ENCODE measurements at regions not wholly inside any gene's neighbourhood (a gene's known extent, or its start where the extent isn't known, plus 50 kb on each side); places are given as distances from the start of the nearest gene placed in this dataset.

GRCh38 chr14:76958020-76958979 is 70.2 kb downstream of the IRF2BPL start:
- Histone ChIP-seq H3K9me3 (ENCODE audit: control extremely low read depth in 1 of 3, control insufficient read depth in 2 of 3, insufficient read depth in 1 of 3, low read length in 2 of 3) (no peaks in the 10 kb centered on the region), H3K4me2 (replicated peaks; ENCODE audit: low read depth, low read length, poor library complexity, severe bottlenecking) (peak overlapping the region; percentile 77)
- intact Hi-C loops (cut with micrococcal nuclease): no loop called here

More at GRCh38 chr14:76958020-76958979, 70.2 kb downstream of the IRF2BPL start:
- Histone ChIP-seq H3K4me3 (ENCODE audit: control extremely low read depth in 1 of 5, extremely low read depth in 1 of 5, insufficient read depth in 1 of 5, low read depth in 2 of 5, low read length in 4 of 5) (no peak overlapping the region), H3K36me3 (replicated peaks in 1 of 2; ENCODE audit: control extremely low read depth in 1 of 2, control insufficient read depth in 1 of 2, extremely low read depth in 1 of 2, insufficient read depth in 2 of 2, low read length in 1 of 2) (no peaks in the 10 kb centered on the region), H3K79me2 (ENCODE audit: control insufficient read depth, insufficient read depth, low read length) (peaks cover 3% of the 10 kb centered on the region), H2AFZ (ENCODE audit: insufficient read depth, low read depth, low read length, poor library complexity, severe bottlenecking) (no peak overlapping the region), H3K27ac (ENCODE audit: low read length in 2 of 2) (peak overlapping the region in 1 of 2 donors; percentile 94), H3K4me1 (ENCODE audit: control insufficient read depth in 2 of 2, insufficient read depth in 2 of 2, low read length in 2 of 2) (peaks cover 61 to 87% of the 10 kb centered on the region in 2 donors), H3K27me3 (replicated peaks in 1 of 4; ENCODE audit: control extremely low read depth in 1 of 4, control insufficient read depth in 3 of 4, insufficient read depth in 4 of 4, low read length in 3 of 4) (no peaks in the 10 kb centered on the region), H3K9ac (ENCODE audit: low read length) (no peak overlapping the region), H4K20me1 (ENCODE audit: control insufficient read depth, insufficient read depth, low read length, poor library complexity, severe bottlenecking) (no peaks in the 10 kb centered on the region)
- WGBS (ENCODE audit: insufficient coverage): 85% methylated on average over 10 of the region's 11 CpGs
- TF ChIP-seq EZH2 (IDR thresholded peaks at IDR 0.05; ENCODE audit: borderline replicate concordance, insufficient read depth, low read depth, low read length, poor library complexity, severe bottlenecking): no peak
- no peak for TF ChIP-seq CTCF (IDR thresholded peaks at IDR 0.05)
- POLR2A ChIA-PET: interaction anchor here (0.6 to 2.6 kb wide), 2 partner anchors 41 to 70 kb away, joined by 3 to 13 read pairs; partner anchors contain the start of gene IRF2BPL
- Mint-ChIP-seq H3K9me3 (ENCODE audit: insufficient read depth) (no peaks in the 10 kb centered on the region), H3K4me3 (peak overlapping the region; percentile 23), H3K27me3 (no peaks in the 10 kb centered on the region), H3K27ac (peak overlapping the region; percentile 81), H3K4me1 (peaks cover 82% of the 10 kb centered on the region)
- CTCF ChIA-PET: interaction anchor here (0.9 to 2.4 kb wide), 6 partner anchors 11 to 95 kb away, joined by 3 to 7 read pairs (median 4); no protein-coding TSS in a partner anchor
- ATAC-seq (ENCODE audit: low read depth) (no peak), DNase-seq (no peak)
